ENCODE measurements at regions not wholly inside any gene's neighbourhood (a gene's known extent, or its start where the extent isn't known, plus 50 kb on each side); places are given as distances from the start of the nearest gene placed in this dataset.

GRCh38 chr6:91098006-91098405 lies 511.1 kb upstream of the MAP3K7 start:
- TF ChIP-seq CTCF (conservative IDR thresholded peaks at IDR 0.05; ENCODE audit: low read depth, low read length) (no peak), EZH2phosphoT487 (IDR thresholded peaks at IDR 0.05; ENCODE audit: borderline replicate concordance, low read length) (no peak)

Measured in PC-3 (cell line).